HG02884 (cell line): ENCODE measurements at regions not wholly inside any gene's neighbourhood (a gene's known extent, or its start where the extent isn't known, plus 50 kb on each side); places are given as distances from the start of the nearest gene placed in this dataset.
"Not testable (repeated sequence)": the region's sequence is repeated elsewhere in the genome, so short reads cannot be mapped to it uniquely, and the experiment has no call there.

Experiments used
- ATAC-seq: cut with Tn5 transposase; IDR thresholded peaks from one replicate; pipeline ENCODE4 v1.9.1; 2021; ENCODE audit warnings: mild to moderate bottlenecking, moderate library complexity; ENCODE audit not compliant: unreplicated experiment

DNA sequence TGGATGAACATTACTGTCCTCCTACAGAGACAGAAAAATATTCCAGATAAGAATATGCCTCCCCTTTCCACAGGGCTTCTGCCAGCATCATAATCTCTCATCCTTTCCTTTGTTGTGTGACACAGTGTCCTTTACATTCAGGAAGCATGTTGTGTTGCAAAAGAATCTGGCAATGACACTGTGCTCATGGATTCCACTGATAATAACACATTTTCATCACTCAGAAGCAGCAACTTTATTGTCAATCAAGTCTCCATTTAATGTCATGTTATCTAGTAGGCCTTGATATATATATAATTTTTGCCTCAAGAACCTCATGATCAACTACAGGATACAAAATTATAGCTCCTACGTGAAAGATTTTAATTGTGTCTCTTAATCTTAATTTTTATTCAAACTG is 833.9 kb downstream of the FSTL5 start:
- ATAC-seq, result no peak

- no peak for ATAC-seq
Observed at GRCh38 chr4:161321706-161322105, 842.1 kb downstream of the FSTL5 start.

GRCh38 chr4:161320377-161320776 is 843.4 kb downstream of the FSTL5 start:
- no peak for ATAC-seq

DNA sequence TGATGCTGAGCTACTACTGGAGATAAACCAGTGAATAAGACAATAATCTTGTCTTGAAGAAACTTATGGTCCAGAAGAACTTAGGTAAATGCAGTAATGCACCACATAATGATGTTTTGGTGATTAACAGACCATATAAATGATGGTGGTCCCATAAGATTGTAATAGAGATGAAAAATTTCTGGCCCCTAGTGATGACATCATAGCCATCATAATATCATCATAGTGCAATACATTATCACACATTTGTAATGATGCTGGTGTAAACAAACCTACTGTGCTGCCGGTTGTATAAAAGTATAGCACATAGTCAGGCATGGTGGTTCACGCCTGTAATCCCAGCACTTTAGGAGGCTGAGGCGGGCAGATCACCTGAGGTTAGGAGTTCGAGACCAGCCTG is 846.8 kb downstream of the FSTL5 start:
- no peak for ATAC-seq

- no peak for ATAC-seq
Observed at GRCh38 chr4:161314371-161314770, 849.4 kb downstream of the FSTL5 start.

- ATAC-seq, result no peak
Observed at GRCh38 chr4:161303551-161303950, 860.2 kb downstream of the FSTL5 start.

DNA sequence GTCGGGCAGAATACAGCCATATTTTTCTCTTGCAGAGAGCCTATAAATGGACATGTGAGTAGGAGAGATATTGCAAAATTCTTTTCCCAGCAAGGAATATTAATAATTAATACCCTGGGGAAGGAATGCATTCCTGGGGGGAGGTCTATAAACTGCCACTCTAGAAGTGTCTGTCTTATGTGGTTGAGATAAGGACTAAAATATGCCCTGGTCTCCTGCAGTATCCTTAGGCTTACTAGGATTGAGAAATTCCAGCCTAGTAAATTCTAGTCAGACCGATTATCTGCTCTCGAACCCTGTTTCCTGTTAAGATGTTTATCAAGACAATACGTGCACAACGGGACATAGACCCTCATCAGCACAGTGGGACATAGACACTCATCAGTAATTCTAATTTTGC is 872.6 kb downstream of the FSTL5 start:
- no peak for ATAC-seq

DNA sequence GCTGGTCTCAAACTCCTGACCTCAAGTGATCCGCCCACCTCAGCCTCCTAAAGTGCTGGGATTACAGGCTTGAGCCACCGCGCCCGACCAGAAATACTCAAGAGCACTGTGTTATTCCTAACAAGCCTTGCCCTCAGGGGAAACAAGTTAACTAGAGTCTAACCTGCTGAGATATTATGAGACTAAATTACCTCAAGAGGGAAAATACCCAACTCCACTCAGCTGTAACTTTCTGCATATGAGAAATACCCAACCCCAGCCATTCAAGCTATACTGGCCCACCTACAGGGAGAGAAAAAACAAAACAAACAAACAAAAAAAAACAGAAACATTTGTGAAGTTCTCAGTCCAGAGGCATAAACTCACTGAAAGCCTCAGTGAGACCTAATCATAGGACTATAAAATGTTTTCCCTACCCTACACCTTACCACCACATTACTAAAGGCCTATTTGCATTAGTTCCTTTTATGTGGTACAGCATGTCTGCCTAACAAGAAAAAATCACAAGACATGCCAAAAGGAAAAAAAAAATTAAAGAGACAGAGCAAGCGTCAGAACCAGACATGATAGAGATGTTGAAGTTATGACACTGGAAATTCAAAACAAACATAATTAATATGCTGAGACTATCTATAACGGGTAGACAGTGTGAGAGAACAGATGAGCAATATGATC is 876.0 kb downstream of the FSTL5 start:
- peak; percentile 66 for ATAC-seq

GRCh38 chr4:161285461-161285860 is 878.3 kb downstream of the FSTL5 start:
- no peak for ATAC-seq

- ATAC-seq, result no peak
Observed at GRCh38 chr4:161280929-161281328, 882.9 kb downstream of the FSTL5 start.

- ATAC-seq, result no peak
Observed at GRCh38 chr4:161279095-161279494, 884.7 kb downstream of the FSTL5 start.

DNA sequence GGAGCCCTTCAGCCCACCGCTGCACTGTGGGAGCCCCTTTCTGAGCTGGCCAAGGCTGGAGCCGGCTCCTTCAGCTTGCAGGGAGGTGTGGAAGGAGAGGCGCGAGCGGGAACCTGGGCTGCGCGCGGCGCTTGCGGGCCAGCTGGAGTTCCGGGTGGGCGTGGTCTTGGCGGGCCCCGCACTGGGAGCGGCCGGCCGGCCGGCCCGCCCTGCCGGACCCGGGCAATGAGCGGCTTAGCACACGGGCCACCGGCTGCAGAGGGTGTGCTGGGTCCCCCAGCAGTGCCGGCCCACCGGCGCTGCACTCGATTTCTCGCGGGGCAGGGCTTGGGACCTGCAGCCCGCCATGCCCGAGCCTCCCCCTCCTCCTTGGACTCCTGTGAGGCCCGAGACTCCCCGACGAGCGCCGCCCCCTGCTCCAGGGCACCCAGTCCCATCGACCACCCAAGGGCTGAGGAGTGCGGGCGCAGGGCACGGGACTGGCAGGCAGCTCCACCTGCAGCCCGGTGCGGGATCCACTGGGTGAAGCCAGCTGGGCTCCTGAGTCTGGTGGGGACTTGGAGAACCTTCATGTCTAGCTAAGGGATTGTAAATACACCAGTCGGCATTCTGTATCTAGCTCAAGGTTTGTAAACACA is 886.5 kb downstream of the FSTL5 start:
- ATAC-seq, result not testable (repeated sequence)

GRCh38 chr4:161273607-161274006 is 890.2 kb downstream of the FSTL5 start:
- ATAC-seq, result no peak

- ATAC-seq, result no peak
Observed at GRCh38 chr4:161260819-161261218, 903.0 kb downstream of the FSTL5 start.

- ATAC-seq, result no peak
Observed at GRCh38 chr4:161256716-161257115, 907.1 kb downstream of the FSTL5 start.

DNA sequence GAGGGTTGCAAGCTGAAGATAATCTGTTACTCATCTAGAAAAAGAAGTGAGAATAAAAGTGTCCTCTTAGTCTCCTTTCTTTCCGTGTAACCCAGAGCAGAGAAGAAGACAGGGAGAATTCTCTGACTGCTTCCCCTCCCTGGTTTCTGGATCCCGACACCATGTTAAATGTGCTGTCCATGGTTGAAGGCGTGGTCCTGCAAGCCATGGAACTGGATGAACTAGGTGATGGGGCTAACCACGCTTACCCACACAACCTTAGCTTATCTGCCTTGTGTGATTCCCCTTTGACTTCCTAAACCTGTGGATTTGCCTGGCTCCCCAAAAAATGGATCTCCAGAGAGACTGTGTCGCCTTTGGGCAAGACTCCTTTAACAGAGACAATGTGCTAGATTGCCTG is 907.6 kb downstream of the FSTL5 start:
- no peak for ATAC-seq

GRCh38 chr4:161254375-161254774 is 909.4 kb downstream of the FSTL5 start:
- ATAC-seq, result no peak

DNA sequence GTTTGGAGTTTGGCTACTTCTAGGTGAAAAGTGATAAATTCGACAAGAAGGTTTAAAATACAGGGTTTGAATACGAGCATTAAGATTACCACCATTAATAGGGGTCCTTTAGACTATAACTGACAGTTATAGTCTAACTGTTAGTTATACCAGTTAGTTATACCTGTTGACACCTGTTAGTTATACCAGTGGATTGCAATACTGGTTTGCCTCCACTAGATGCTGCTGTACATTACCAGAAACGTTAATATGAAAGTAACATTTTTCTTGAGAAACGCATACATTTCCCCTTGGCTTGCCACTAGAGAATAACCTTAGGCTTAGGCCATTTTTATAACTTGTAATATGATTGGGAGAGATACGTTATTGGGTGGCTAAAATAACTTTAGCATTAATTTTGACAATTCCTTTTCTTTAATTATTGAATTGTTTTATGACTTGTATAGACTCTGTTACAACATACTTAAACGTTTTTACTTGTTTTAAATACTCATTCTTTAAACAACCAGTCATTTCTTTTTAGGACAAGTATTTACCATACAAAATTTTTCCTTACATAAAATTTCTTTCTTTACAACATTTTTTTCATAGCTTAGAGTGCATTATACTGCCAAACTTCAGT is 911.2 kb downstream of the FSTL5 start:
- peak; percentile 75 for ATAC-seq

GRCh38 chr4:161249779-161250440 is 913.9 kb downstream of the FSTL5 start:
- ATAC-seq, result no peak

- no peak for ATAC-seq
Observed at GRCh38 chr4:161248880-161249279, 914.9 kb downstream of the FSTL5 start.

- ATAC-seq, result no peak
Observed at GRCh38 chr4:161247831-161248230, 916.0 kb downstream of the FSTL5 start.

DNA sequence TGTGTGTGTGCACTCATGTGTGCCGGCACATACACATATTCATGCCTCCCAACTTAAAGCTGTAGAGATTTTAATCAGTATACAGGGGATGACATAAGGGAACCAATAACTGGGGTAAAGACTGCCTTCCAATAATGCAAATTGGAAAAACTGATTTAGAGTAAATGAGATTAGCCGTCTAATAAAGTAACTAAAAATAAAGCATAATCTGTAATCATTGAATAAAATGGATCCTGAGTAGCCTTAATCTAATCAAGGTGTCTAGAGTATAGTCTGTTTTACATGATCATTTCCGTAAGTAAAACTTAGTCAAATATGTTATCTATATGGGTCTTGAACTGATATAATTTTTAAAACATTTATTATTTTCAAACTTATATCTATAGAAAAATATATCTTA is 925.8 kb downstream of the FSTL5 start:
- no peak for ATAC-seq
